NOMO-1 (cell line): ENCODE measurements at regions not wholly inside any gene's neighbourhood (a gene's known extent, or its start where the extent isn't known, plus 50 kb on each side); places are given as distances from the start of the nearest gene placed in this dataset.
"Not testable (repeated sequence)": the region's sequence is repeated elsewhere in the genome, so short reads cannot be mapped to it uniquely, and the experiment has no call there.

ENCODE experiments used
- DNase-seq, 2 experiments: peaks; one replicate each; lab custom pipeline; 2025; ENCODE audit not compliant: unreplicated experiment in 2 of 2; lab: John Stamatoyannopoulos, UW

GRCh38 chr5:103718108-103718507 is 155.5 kb upstream of the NUDT12 start:
- DNase-seq = no peak

- no peak for DNase-seq
Observed at GRCh38 chr5:103708601-103709000, 146.0 kb upstream of the NUDT12 start.

GRCh38 chr5:103706939-103707682 is 144.5 kb upstream of the NUDT12 start:
- no peak for DNase-seq

GRCh38 chr5:103703617-103704016 is 141.0 kb upstream of the NUDT12 start:
- no peak for DNase-seq

- no peak for DNase-seq
Observed at GRCh38 chr5:103693517-103693916, 130.9 kb upstream of the NUDT12 start.

- no peak for DNase-seq
Observed at GRCh38 chr5:103690676-103691075, 128.1 kb upstream of the NUDT12 start.

GRCh38 chr5:103679873-103680272 is 117.3 kb upstream of the NUDT12 start:
- no peak for DNase-seq

- DNase-seq = not testable (repeated sequence)
Observed at GRCh38 chr5:103676198-103676597, 113.6 kb upstream of the NUDT12 start.

- no peak for DNase-seq
Observed at GRCh38 chr5:103674739-103675138, 112.2 kb upstream of the NUDT12 start.

GRCh38 chr5:103674251-103674650 is 111.7 kb upstream of the NUDT12 start:
- no peak for DNase-seq

- DNase-seq = no peak
Observed at GRCh38 chr5:103669615-103670014, 107.0 kb upstream of the NUDT12 start.

GRCh38 chr5:103668281-103668680 is 105.7 kb upstream of the NUDT12 start:
- no peak for DNase-seq

GRCh38 chr5:103667068-103667467 is 104.5 kb upstream of the NUDT12 start:
- DNase-seq = no peak

- DNase-seq = no peak
Observed at GRCh38 chr5:103657301-103657700, 94.7 kb upstream of the NUDT12 start.

- no peak for DNase-seq
Observed at GRCh38 chr5:103648086-103648485, 85.5 kb upstream of the NUDT12 start.

GRCh38 chr5:103646698-103647614 is 84.4 kb upstream of the NUDT12 start:
- DNase-seq = no peak

- DNase-seq = no peak
Observed at GRCh38 chr5:103645816-103646215, 83.2 kb upstream of the NUDT12 start.

GRCh38 chr5:103638979-103639378 is 76.4 kb upstream of the NUDT12 start:
- no peak for DNase-seq

GRCh38 chr5:103624675-103625074 is 62.1 kb upstream of the NUDT12 start:
- no peak for DNase-seq

GRCh38 chr5:103624035-103624480 is 61.5 kb upstream of the NUDT12 start:
- DNase-seq = no peak

GRCh38 chr5:103623425-103623824 is 60.8 kb upstream of the NUDT12 start:
- DNase-seq = no peak

- DNase-seq = no peak
Observed at GRCh38 chr5:103621548-103621930, 59.0 kb upstream of the NUDT12 start.
